Fibroblast of lung (primary cell): ENCODE measurements at regions not wholly inside any gene's neighbourhood (a gene's known extent, or its start where the extent isn't known, plus 50 kb on each side); places are given as distances from the start of the nearest gene placed in this dataset.

ENCODE experiments used
- EZH2 ChIP-seq: IDR thresholded peaks from 2 replicates; pipeline ENCODE4 v1.5.1; 2012; ENCODE audit warnings: low read length, control low read depth, mild to moderate bottlenecking; ENCODE audit errors: missing control alignments
- TF ChIP-seq, protein P1 (sequence below), 2 donors: IDR thresholded peaks in 1 of 2; conservative IDR thresholded peaks in 1 of 2; 1 replicate in 1 of 2; 2 replicates in 1 of 2; pipeline ENCODE4 v1.5.1; 2011 to 2012; ENCODE audit warnings: low read length in 2 of 2, control low read depth in 1 of 2, inconsistent platforms in 1 of 2, low read depth in 1 of 2, mild to moderate bottlenecking in 1 of 2

GRCh38 chr11:71055925-71056324 is 196.5 kb downstream of the SHANK2 start:
- TF ChIP-seq, protein P1, sequence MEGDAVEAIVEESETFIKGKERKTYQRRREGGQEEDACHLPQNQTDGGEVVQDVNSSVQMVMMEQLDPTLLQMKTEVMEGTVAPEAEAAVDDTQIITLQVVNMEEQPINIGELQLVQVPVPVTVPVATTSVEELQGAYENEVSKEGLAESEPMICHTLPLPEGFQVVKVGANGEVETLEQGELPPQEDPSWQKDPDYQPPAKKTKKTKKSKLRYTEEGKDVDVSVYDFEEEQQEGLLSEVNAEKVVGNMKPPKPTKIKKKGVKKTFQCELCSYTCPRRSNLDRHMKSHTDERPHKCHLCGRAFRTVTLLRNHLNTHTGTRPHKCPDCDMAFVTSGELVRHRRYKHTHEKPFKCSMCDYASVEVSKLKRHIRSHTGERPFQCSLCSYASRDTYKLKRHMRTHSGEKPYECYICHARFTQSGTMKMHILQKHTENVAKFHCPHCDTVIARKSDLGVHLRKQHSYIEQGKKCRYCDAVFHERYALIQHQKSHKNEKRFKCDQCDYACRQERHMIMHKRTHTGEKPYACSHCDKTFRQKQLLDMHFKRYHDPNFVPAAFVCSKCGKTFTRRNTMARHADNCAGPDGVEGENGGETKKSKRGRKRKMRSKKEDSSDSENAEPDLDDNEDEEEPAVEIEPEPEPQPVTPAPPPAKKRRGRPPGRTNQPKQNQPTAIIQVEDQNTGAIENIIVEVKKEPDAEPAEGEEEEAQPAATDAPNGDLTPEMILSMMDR (conservative IDR thresholded peaks at IDR 0.05 in 1 of 2, IDR thresholded peaks at IDR 0.05 in 1 of 2; ENCODE audit: low read depth in 1 of 2, low read length in 2 of 2): no peak
- TF ChIP-seq EZH2: no peak
